ENCODE measurements at regions not wholly inside any gene's neighbourhood (a gene's known extent, or its start where the extent isn't known, plus 50 kb on each side); places are given as distances from the start of the nearest gene placed in this dataset.

DNA sequence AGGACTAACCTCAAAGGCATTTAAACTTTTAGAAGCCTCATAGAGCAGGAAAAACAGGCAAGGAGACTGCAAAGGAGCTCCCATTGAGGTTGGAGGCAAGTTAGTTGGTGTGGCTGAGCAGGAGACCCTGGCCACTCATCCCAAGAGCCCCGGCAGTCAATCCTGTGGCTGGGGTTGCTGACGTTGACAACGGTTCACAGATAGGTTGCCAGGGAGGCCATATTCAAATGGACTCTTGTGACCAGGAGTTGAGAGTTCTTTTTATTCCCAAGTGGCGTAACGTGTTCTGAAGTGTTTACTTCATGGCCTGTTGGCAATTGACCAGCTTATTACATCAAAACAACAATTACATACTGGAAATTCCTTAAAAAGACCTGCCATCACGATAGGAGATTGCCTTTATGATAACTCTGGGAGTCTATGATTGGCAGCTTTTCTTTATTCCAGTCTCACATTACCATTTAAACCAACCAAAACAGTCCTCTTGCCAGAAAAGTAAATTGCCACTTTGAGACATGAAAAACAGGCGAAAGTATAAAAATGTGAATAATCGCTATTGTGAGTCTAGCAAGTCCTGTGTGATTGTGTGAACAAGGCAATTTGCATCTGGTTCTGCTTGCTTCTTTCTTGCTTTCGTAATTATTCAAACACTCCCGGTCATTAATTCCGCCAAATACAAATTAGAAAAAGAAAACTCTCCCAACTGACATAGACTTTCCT lies 394.9 kb downstream of the MED10 start:
- ChIA-PET POLR2A (no interaction called here), CTCF (no interaction called here)
- H3K9me3 ChIP-seq (replicated peaks; ENCODE audit: control insufficient read depth, insufficient read depth, low read length) = peaks cover 2% of the 10 kb centered on the region
- no peak overlapping the region for H3K4me3 ChIP-seq (replicated peaks in 1 of 3; ENCODE audit: insufficient read depth in 1 of 3, low read depth in 1 of 3, low read length in 3 of 3)
- intact Hi-C loops (cut with micrococcal nuclease) (no loop called here), dilution Hi-C loops (cut with MboI; ENCODE audit: extremely low pct_ligation_motif_present, low sequenced_read_pairs) (no loop called here)
- H3K4me2 ChIP-seq (ENCODE audit: insufficient read depth, low read length) = no peak overlapping the region
- H3K4me1 ChIP-seq (ENCODE audit: control insufficient read depth, extremely low read depth, insufficient read depth, low read length) = no peaks in the 10 kb centered on the region
- H3K79me2 ChIP-seq (ENCODE audit: control insufficient read depth, insufficient read depth, low read length) = no peaks in the 10 kb centered on the region
- H3K36me3 ChIP-seq (ENCODE audit: control insufficient read depth in 2 of 2, extremely low read depth in 1 of 2, insufficient read depth in 2 of 2, low read length in 2 of 2) = no peaks in the 10 kb centered on the region
- H3K27me3 ChIP-seq (ENCODE audit: control insufficient read depth in 2 of 2, insufficient read depth in 2 of 2, low read length in 2 of 2) = no peaks in the 10 kb centered on the region
- BruUV-seq (replicated peaks) = no TSS peak
- FAIRE-seq (no peak), DNase-seq (ENCODE audit: low read depth, low spot score) (no peak)
- no peak overlapping the region for H2AFZ ChIP-seq (ENCODE audit: low read depth, low read length)
- no peaks in the 10 kb centered on the region for H4K20me1 ChIP-seq (replicated peaks; ENCODE audit: control insufficient read depth, extremely low read depth, insufficient read depth, low read length)
- TF ChIP-seq, protein P1, sequence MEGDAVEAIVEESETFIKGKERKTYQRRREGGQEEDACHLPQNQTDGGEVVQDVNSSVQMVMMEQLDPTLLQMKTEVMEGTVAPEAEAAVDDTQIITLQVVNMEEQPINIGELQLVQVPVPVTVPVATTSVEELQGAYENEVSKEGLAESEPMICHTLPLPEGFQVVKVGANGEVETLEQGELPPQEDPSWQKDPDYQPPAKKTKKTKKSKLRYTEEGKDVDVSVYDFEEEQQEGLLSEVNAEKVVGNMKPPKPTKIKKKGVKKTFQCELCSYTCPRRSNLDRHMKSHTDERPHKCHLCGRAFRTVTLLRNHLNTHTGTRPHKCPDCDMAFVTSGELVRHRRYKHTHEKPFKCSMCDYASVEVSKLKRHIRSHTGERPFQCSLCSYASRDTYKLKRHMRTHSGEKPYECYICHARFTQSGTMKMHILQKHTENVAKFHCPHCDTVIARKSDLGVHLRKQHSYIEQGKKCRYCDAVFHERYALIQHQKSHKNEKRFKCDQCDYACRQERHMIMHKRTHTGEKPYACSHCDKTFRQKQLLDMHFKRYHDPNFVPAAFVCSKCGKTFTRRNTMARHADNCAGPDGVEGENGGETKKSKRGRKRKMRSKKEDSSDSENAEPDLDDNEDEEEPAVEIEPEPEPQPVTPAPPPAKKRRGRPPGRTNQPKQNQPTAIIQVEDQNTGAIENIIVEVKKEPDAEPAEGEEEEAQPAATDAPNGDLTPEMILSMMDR (IDR thresholded peaks at IDR 0.05; ENCODE audit: extremely low read depth in 1 of 2, insufficient read depth in 1 of 2, low read depth in 1 of 2, low read length in 2 of 2) = no peak
- TF ChIP-seq EZH2 (IDR thresholded peaks at IDR 0.05; ENCODE audit: borderline replicate concordance, low read depth, low read length, severe bottlenecking) (no peak), GATA2 (IDR thresholded peaks at IDR 0.05; ENCODE audit: insufficient read depth, insufficient read length, low read depth, low read length) (no peak), POLR2AphosphoS5 (IDR thresholded peaks at IDR 0.05; ENCODE audit: insufficient read depth, low read depth, low read length) (no peak), FOS (IDR thresholded peaks at IDR 0.05; ENCODE audit: borderline replicate concordance, insufficient read depth, low read length) (no peak), MYC (IDR thresholded peaks at IDR 0.05; ENCODE audit: low read depth, low read length) (no peak)
- TF ChIP-seq, protein P2, sequence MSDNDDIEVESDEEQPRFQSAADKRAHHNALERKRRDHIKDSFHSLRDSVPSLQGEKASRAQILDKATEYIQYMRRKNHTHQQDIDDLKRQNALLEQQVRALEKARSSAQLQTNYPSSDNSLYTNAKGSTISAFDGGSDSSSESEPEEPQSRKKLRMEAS (IDR thresholded peaks at IDR 0.05; ENCODE audit: insufficient read depth, insufficient read length) = no peak
- H3K9ac ChIP-seq (replicated peaks; ENCODE audit: extremely low read depth, insufficient read depth, low read length) = no peak overlapping the region
- no peak overlapping the region for H3K27ac ChIP-seq (ENCODE audit: insufficient read depth, low read depth, low read length)
- H3K9me1 ChIP-seq (replicated peaks; ENCODE audit: control insufficient read depth, extremely low read depth, insufficient read depth, low read length) = no peaks in the 10 kb centered on the region
